HCEC 1CT (cell line): ENCODE measurements at regions not wholly inside any gene's neighbourhood (a gene's known extent, or its start where the extent isn't known, plus 50 kb on each side); places are given as distances from the start of the nearest gene placed in this dataset.
"Not testable (repeated sequence)": the region's sequence is repeated elsewhere in the genome, so short reads cannot be mapped to it uniquely, and the experiment has no call there.

Experiments
- DNase-seq: peaks from one replicate; pipeline ENCODE4 v3.0.0-alpha.2; 2017

DNA sequence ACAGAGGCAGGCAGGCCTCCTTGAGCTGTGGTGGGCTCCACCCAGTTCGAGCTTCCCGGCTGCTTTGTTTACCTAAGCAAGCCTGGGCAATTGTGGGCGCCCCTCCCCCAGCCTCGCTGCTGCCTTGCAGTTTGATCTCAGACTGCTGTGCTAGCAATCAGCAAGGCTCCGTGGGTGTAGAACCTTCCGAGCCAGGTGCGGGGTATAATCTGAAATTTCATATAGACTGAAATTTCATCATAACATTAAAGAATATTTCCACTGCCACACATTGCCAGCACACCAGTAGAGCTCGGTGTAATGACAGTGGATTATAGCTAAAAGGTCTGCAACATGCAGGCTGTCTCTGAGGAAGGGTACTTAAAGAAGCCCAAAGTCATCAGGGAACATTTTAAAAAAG is 344.3 kb upstream of the COL8A1 start:
- DNase-seq, result not testable (repeated sequence)

DNA sequence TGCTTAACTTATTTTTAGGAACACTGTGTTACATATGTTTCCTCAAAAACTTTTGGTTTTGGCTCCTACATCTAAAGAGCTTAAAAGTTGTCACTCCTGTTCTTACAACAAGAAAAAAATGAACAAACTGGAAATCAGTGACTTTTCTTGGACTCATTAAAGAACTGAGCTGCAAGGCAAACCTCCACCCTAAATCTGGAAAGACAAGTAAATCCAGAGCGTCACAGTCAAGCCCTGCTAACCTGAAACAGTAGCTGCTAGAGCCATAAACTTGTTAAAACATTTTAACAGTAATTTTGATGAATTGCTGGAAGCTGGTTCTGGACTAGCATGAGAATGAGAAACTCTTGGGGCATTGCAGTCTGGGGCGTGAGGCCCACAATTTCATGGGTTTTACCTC is 350.5 kb upstream of the COL8A1 start:
- DNase-seq, result no peak

DNA sequence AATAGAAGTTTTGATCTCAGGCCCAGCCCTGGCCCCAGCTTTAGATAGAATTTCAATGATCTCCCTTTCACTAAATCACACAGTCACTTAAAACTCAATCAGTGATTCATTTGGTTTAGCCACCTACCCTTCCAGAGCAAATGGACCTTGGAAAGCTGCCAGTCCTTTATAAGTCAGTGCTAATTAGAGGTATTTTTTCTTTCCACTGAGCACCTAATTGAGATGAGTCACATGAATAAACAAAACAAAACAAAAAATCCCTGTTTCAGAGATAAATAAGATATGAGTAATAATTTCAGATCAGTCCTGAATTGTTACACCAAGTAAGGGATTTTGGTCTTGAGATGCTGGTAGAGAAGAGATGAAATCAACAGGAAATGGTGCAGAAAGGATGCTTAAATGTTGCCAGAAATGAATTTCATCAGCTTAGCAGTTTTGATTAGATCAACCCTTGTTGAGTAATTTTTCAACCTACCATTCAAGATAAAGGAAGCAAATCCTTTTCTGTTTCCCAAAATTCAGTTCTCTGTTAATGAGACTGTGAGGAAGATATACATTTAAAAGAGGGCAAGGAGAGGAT is 352.0 kb upstream of the COL8A1 start:
- DNase-seq, result peak; percentile 6

DNA sequence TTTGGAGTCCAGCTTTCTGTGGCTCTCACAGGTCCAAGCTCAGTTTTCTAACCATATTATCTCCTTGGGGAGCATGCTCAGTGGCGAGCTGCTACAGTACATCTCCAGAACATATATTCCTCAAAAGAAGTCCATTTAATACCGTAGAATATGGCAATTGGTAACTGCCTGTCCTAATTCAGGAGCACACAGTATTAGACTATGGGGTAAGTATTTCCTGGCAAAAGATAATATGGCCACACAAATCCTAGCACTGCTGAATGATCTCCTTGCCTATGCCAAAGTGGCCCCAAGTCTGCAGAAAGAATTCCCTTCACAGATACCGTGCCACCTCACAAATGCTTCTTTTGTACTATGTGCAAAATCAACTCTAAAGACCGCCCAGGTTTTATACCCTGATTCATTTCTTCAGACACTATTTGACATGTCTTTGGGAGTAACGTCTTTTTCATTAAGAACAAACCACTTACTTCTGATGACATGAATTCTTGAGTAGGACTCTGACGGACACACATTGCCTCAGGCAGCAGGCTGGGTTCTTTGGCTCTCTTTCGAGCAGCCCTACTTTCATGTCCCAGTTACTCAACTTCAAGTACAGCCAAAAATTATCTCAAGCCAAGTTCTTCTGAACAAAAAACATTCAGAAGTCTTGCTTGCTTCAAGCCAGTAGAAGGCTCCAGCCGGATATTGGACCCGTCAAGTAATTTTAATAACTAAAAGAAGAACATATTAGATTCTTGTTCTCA is 368.3 kb upstream of the DCBLD2 start:
- DNase-seq, result no peak

DNA sequence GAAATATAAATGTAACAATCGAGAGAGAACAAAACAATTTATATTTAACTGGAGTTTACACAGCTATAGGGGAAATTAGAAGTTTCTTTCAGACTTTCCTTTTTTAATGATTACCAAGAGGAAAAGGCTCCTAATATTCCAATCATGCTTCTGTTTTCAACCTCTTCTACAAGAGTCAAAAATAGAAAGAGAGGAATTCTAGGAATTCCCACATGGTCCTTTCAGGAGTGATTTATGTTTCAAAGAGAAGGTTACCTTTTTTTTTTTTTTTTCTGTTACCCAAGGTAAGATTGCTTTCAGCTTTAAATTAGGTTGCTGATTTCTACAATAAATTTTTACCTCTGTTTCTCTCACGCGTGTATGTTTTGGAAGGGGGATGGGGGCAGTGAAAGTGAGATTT is 355.3 kb upstream of the DCBLD2 start:
- no peak for DNase-seq

DNA sequence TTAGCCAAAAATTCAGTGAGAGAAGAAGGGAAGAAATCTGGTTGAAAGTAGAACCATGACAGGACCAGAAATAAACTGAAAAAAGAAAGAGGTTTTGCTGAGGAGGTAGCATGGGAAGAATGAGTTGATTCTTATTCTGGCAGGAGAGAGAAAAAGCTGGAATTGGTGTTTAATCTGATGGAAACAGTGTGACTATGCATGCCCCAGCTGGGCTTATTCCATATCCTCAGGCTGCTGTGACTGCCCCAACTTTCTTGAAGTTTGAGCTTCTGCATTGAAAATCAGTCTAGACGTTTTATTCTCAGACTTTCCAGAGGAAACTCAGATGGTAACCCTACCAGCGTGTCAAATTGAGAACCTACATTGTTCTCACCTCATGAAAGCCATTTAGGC is 352.5 kb upstream of the DCBLD2 start:
- no peak for DNase-seq

DNA sequence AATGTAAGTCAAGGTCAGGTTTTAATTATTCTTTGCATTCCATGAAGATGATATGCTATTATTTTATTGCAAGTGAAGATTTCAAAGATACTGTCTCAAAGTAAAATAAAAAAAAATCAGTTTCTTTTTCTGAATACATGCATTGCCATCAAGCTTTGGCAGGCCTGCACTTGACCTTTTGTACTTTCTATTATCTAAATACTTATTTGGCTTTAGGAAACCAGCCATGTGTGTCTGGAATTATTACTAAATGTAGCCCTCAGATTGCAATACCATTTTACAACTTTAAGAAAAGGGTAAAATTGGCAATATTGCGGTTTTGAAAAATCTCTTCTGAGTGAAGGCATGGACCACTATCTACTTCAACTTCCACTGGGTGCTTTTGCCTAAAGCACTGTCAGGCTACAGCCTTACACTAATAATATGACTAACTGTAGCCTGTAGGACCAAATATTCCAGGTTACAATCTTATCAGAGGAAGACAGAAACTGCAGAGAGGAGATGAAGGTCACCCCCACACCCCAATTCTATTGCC is 349.4 kb upstream of the DCBLD2 start:
- no peak for DNase-seq

DNA sequence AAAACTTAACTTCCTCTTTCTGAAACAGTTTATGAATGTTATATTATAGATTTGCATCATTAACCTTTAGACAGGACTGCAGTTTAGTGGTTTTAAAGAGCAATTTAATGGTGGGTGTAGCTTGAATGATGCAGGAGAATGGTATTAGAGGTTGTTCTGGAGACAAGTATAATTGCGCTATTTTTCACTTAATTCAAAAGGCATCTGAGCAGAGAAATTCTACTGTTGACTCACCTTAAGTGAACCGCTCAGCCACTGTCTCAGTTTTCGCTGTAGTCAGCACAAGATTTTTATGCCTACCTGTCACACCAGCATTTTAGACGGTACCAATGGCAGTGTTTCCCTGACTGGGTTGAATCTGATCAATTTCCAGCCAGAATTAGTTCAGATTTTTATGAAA is 348.8 kb upstream of the DCBLD2 start:
- peak; percentile 67 for DNase-seq

DNA sequence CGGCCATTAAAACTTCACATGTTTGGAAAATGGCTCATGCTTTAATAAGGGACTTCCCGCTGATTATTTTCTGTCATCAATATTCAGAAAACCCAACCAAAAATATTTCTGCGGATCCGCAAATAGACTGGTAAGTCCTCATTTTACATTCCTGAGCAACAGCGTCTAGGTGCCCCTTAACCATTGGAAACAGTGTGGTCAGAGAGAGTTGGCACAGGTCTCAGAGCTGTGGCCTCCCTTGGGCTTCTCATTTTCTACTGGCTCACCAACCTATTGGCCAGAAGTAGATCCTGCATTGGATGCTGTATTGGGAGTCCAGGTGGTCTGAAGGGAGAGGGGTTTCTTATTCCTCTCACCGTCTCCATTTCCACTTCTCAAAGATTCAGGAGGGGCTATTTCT is 348.1 kb upstream of the DCBLD2 start:
- DNase-seq, result no peak

DNA sequence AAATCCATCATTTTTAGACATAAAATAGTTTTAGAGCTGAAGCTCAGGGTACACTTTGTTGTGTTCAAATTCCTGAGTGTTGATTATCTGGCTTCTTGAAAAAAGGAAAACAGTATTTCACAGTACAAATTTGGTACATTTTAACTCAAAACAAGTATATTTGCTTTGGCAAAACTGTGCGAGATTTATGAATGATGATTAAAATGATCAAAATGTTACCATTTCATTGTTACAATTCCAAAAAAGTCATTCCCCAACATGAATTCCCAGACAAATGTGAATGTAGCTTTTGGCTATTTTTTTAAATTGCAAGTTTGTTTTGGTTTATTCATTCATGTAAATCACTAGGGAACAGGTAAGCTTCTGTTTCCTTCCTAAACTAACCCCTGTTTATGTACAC is 347.4 kb upstream of the DCBLD2 start:
- peak; percentile 36 for DNase-seq

DNA sequence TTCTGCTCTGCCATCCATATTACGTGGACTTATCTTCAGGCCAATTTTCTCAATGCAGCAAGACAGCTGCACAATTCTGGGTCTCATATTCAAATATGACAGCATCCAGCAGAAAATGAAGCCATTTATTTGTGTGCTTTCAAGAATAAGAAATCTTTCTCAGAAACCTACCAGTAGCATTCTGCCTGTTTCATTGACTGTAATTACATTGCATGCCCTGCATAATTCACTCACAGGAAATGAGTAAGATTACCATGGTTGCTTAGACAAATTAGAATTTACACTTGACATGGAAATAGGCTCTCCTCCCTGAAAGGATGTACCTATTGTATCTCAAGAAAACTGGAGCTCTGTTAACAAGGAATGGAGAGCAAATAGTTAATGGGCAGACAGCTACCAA is 346.6 kb upstream of the DCBLD2 start:
- peak; percentile 65 for DNase-seq

DNA sequence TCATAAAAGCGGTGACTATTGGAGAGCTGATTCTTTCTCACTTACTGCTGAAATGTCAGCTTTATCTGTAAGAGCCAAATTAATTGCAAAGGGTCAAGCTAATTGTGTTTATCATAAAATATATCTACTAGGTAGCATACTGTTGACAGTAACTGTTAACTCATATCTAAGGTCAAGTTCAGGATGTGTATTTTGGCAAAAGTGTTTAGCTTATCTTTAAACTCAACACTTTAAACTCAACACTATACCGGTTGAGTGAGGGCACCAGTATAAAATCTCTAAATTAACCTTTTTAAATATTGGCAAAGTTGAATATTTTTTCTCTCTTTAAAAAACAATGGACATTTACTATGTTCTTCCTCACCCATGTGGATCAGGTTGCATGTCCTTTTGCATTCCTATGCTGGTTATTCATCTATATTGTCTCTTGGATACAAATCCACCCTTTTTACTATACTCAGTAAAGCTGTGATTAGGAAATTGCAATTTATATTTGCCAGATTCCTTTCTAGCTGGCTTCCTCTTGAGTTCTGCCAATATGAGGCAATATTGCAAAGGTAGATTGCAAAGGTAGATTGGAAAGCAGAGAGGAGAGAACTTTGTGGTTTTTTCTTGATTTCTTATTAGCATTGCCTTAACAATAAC is 344.6 kb upstream of the DCBLD2 start:
- DNase-seq, result peak; percentile 71

DNA sequence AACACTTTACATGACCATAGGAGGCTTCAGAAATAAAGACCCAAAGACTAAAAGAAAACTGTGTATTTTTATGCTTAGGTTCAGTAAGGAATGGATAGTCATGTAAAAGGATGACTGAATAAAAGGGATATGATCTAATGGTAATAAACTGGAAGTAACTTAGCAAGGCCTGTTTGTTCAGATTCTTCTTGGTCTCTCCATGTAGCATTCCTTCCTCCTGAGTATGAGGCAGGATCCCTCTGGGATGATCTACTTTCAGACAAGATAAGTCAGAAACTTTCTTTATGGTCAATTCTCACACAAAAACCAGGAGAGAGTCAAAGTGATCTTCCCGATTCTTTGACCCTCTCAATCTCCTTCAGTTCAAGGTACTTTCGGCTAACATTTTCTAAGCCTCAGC is 340.8 kb upstream of the DCBLD2 start:
- peak; percentile 7 for DNase-seq

DNA sequence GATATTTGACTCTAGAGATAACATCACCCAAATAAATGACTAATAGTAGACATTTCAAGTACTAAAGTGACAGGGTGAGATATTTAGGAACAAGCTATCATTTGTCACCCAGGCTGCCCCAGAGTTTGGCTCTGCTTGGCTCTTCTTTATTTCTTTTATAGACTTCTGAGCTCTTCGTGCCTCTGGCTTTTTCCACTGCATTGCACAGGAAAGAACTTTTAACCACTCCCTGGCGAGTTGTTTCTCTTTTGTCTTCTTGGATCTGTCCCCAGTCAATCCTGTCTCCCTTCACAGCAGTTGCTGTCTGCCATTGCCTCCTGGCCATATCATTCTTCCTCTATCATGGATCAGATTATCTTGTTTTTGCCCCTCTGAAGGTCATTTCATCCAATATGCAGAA is 339.2 kb upstream of the DCBLD2 start:
- DNase-seq, result no peak

DNA sequence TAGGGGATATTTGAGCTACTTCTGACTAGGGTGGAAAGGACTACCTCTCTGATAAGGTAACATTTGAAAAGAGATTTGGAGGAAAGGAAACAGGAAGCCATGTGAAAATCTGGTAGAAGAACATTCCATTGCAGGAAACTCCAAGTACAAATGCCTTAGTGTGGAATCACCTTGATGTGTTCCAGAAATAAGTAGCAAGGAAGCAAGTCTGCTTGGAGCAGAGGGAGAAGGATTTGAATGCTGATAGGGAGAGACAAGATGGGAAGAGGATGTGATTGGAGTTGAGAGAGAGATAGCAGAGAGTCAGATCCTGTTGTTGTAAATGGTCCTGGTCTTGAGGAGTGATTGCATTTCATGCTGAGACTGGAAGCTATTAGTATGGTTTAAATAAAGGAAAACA is 335.1 kb upstream of the DCBLD2 start:
- DNase-seq, result peak; percentile 11

DNA sequence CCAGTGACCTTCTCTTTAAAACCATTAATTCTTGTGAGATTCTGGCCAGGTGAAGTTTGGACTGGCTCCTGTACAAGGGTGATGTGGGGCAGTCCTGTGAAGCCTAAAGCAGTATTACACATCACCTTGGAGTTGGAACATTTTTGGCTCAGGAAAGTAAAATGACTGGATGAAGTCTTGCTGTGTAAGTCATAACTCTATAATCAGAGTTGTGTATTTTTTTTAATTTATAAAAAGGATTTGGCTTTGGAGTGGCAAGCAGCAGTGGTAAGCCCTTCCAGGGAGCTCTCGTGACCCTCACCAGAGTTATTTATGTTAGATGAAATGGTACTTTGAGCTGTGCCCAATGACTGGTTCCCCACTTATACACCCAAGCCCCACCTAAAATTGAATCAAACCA is 331.2 kb upstream of the DCBLD2 start:
- DNase-seq, result no peak

DNA sequence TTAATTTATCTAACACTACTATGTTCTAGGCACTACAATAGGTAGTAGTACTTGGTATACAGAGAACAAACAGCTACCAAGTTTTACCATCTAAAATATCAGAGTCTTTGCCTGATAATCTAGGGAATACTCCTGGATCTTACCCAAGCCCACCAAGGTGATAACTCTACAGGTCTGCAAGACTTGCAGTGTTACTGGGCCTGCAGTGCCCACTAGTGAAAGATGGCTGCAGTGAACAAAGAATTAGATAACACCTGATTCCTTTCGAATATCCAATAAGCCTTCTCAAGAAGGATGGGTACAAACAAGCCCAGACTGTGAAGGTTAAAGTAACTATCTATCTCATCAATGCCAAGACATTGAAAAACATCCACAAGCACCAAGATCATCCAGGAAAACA is 317.0 kb upstream of the DCBLD2 start:
- DNase-seq, result no peak

DNA sequence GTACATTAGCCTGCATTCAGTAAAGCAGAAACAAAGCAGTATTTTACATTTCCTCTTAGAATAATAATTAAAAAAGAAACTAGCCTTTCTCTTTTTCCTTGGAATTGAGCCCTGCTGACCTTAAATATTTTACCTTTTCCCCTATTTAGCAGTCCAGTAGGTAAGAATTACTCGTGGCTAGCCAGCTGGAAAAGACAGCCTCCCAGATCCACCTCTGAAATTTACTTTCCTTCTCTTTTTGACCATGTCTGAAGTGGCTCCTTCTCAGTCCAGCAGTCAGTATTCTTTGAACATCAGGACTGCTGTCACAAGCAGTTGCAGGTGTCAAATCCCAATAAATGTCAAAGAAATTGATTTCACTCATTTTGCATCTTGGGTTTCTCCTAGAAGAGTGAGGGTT is 311.5 kb upstream of the DCBLD2 start:
- DNase-seq, result no peak

DNA sequence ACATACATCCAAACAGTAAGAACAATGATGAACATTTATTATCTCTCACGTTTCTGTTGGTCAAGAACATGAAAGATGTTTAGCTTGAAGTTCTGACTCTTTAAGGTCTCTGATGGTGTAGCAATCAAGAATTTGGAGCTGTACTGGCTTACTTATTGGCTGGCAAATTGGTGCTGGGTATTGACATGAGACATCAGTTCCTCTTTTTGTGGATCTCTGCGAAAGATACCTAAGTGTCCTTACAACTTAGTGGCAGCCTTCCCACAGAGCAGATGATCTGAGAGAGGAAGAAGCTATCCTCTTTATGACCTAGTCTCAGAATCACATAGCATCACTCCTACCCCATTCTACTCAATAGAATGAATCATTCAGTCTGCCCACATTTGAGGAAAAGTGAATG is 309.8 kb upstream of the DCBLD2 start:
- no peak for DNase-seq

DNA sequence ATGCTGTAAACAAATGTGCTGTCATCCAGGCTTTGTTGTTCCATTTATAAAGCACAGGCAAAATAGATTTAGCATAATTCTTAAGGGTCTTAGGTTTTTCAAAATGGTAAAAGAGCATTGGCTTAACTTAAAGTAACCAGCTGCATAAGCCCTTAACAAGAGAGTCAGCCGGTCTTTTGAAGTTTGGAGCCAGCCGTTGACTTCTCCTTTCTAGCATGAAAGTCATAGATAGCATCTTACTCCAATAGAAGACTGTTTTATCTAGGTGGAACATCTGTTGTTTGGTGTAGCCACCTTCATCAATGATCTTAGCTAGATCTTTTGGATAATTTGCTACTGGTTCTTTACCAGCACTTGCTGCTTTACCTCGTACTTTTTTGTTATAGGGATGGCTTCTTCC is 297.5 kb upstream of the DCBLD2 start:
- DNase-seq, result no peak

DNA sequence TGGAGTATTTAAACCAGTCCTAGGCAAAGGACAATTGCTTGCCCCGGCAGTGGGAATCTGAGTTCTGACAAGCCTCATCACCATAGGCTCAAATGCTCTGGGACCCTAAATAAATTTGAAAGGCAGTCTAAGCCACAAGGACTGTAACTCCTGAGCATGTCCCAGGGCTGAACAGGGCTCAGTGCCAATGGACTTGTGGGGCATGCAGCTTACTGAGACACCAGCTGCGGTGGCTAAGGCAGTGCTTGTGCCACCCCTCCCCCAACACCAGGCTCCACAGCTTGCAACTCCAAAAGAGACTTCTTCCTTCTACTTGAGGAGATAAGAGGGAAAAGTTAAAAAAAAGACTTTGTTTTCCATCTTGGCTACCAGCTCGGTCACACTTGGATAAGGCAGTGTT is 289.7 kb upstream of the DCBLD2 start:
- no peak for DNase-seq

DNA sequence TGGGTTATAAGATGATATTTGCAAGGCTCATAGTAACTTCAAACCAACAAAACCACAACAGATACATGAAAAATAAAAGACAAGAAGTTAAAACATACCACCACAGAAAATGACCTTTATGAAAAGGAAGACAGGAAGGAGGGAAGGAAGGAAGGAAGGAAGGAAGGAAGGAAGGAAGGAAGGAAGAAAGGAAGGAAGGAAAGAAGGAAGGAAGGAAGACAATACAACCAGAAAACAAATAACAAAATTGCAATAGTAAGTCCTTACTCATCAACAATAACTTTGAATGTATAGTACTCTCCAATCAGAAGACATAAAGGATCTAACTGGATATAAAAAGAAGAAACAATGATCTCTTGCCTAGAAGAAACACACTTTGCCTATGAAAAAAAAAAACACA is 287.4 kb upstream of the DCBLD2 start:
- DNase-seq, result no peak

DNA sequence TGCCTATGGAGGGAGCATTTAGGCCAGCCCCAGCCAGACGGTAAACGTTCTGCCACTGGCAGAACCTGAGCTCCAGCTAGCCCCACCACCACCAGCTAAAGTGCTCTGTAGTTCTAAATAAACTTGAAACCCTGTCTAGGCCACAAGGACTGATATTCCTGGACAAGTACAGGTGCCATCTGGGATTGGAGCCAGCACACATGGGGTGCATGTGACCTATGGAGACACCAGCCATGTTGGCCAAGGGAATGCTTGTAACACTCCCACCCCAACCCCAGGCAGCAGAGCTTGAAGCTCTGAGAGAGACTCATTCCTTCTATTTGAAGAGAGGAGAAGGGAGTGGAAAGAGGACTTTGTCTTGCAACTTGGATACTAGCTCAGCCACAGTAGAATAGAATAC is 284.5 kb upstream of the DCBLD2 start:
- DNase-seq, result no peak
